HG03521 (cell line): ENCODE measurements at regions not wholly inside any gene's neighbourhood (a gene's known extent, or its start where the extent isn't known, plus 50 kb on each side); places are given as distances from the start of the nearest gene placed in this dataset.

Experiments
- ATAC-seq: cut with Tn5 transposase; IDR thresholded peaks from one replicate; pipeline ENCODE4 v1.9.1; 2021; ENCODE audit warnings: mild to moderate bottlenecking, moderate library complexity; ENCODE audit not compliant: unreplicated experiment

DNA sequence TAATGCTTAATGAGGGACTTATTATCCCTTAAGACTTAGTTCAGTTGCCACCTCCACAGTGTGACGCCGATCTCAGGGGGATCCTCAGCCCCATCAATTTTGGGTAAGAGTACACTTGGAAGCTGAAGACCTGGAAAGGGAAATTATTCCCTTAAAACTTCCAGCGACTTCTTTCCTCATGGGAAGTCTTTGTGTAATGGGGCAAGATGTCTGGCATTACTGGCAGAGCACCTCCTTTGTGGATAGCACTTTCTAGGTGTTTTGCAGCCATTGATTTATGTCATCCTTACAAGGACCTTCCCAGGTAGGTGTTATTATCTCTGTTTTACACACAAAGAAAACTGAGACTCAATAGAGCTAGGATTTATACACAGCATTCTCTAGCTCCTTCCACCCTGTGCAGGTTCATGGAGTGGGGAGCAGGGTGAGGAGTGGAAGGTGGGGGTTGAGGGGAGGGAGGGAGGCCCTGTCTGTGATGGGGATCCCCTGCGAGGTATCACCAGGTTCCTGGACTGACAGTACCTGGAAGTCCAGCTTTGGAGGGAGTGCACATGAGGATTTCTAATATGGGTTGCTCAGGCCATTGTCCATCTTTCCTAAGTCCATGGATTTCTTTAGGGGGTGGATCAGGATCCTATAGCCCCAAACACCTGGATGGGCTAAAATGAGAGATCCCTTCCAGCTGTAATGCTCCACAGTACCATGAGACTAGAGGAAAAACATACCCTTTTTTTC, 79.4 kb downstream of the MYCN start:
- ATAC-seq, result no peak

DNA sequence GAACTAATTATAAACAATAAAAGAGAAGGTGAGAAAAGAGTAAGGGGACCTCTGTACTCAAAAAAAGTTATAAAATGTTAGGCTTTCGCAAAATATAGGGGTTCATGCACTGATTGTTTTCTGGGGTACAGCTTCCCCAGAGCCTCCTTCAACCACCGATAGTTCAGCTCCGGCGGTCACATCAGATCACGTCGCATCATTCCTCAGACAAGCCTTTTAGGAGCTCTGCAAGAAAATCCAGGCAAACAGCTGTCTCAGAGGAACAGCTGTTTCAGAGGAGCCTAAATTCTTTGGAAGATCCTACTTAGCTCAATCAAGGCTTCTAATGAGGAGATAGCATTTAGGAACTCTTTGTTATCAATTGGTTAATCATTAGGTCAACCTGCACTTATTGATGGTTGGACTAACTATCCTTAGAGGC, 78.7 kb downstream of the MYCN start:
- no peak for ATAC-seq

DNA sequence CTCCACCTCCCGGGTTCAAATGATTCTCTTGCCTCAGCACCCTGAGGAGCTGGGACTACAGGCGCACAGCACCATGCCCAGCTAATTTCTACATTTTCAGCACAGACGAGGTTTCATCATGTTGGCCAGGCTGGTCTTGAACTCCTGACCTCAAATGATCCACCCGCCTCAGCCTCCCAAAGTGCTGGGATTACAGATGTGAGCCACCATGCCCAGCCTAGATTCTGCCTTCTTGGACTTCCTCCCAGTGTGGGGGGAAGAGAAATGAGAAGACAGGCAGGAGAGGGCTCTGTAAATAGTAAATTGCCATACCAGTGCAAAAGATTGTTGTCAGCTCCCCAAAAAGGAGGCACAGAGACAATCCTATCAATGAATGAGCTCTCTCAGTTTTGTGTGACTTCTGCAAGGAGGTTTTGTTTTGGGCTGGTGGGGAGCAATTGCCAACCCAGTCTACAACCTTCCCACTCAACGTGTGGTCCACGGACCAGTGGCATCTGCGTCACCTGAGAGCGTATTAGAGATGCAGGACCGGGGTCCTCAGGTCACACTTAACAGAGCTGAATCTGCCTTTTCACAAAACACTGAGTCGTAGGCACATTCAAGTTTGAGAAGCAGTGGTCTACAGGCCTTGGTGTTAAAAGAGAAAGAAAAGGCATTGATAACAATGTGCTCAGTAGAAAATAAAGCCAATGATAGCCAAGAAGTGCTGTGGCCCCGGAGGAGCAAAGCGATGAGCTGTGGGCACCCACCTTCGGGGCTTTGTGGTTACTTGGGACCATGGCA, 78.1 kb downstream of the MYCN start:
- ATAC-seq, result no peak

DNA sequence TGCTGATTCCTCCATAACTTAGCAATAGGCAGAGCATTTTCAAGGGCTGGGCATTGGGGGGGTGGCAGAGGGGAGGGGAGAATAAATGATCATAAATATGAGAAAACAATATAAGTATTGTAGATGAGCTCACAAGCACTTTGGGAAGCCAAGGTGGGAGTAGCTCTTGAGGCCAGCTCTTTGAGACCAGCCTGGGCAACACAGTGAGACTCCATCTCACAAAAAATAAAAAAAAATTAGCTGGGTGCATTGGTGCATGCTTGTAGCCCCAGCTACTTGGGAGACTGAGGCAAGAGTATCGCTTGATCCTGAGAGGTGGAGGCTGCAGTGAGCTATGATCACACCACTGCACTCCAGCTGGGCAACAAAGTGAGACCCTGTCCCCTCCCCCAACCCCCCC, 75.9 kb downstream of the MYCN start:
- no peak for ATAC-seq

DNA sequence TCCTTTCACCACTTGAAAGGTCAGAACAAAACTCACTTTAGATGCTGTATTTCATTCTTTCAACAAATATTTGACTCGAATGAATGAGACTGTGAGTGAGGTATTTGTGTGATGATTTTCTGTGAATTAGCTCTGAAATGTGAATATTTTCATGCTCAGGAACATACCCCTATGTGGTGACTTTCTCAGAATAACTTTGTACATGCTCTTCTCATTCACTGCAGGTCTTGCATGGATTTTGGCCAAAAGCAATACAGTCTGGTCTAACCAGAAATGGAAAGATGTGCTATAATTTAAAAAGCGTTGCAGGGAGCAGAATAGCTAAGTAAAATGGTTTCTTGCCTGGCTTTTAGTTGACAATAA, 75.5 kb downstream of the MYCN start:
- ATAC-seq, result no peak

DNA sequence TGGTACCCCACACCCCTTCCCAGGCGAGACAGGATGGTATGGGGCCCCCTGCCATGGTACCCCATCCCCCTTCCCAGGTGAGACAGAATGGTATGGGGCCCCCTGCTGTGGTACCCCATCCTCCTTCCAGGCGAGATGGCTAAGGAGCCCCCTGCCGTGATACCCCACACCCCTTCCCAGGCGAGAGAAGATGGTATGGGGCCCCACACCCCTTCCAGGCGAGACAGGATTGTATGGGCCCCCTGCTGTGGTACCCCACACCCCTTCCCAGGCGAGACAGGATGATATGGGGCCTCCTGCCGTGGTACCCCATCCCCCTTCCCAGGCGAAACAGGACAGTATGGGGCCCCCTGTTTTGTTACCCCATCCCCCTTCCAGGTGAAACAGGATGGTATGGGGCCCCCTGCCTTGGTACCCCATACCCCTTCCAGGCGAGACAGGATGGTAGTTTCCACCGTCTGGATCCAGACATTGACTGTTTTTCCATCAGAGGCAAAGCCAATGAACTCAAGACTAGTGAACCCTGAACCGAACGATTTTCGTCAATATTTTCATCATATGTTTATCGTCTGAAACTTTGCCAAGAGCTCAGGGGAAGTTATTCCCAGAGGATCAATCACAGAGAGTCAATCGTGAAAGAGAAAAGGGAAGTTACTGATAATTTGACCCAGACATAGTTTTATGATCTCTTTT, 75.0 kb downstream of the MYCN start:
- no peak for ATAC-seq

DNA sequence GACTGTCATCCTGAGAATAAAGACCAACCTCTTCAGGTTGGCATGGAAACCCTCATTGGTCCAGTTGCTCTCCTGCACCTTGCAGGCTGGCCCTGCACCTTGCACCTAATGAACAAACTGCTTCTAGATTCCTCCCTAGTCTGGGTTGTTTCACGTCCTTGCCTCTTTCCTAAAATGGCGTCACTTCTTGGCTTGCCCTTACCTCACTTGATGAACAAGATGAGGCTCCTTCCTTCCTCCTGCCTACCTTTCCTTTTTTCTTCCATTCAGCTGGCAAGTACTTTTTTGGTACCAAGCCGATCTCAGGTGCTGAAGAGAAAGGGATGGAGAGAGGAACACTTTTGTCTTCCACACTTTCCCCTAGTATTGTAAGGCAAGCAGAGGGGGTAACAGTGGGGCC, 74.5 kb downstream of the MYCN start:
- no peak for ATAC-seq

DNA sequence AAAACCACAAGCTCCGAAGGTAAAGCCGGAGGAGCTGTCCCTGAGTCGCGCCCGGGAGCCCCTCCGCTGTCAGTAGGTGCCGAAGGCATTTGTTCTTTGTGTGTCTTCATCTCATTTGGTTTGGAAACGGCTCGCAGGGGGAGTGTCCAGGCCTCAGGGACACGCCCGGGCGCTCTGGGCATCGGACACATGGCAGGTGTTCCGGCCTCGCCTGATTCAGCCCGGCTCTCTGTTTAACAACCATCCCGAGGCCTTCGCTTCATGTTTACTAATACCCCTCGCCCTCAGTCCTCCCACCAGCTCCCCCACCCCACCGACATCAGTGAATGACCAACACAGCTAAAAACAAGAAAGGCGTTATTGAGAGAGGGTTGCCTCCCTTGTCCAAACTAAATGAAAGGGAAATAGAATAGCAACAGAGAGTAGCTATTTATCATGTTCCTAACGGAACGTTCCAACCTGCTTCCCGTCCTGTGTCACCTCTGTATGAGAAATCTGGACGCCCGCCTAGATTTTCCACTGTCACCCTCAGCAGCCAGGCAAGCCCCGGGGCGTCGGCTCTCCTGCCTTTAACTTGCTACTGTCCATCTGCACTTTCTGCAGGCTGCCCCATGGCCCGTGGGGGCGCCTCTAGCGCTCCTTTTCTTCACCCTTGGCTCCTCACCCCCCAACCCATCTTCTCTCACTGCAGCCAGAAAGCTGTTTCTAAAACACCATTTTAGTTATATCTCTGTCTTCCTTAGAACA, 73.9 kb downstream of the MYCN start:
- no peak for ATAC-seq

DNA sequence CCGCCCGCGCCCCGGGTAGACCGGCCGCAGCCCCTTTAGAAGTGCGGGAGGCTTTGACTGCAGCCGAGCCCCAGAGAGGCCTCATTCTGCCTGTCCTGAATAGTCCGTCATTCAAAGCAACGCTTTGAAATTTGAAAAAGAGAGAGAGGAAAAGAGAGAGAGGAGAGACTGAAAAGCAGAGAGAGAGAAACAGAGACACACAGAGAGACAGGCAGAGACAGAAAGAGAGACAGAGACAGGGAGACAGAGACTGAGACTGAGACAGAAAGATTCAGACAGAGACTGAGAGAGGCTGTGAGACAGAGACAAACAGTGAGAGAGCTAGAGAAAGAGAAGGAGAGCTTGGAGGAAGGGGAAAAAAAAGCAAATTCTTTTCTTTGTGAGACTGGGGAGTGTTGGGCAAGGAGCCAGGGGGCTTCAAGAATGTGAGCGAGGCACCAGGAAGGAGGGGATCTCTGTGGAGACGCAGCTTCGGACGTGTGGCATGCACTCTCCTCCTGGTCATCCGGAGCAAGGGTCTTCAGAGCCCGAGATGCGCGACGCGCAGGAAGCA, 73.1 kb downstream of the MYCN start:
- no peak for ATAC-seq

DNA sequence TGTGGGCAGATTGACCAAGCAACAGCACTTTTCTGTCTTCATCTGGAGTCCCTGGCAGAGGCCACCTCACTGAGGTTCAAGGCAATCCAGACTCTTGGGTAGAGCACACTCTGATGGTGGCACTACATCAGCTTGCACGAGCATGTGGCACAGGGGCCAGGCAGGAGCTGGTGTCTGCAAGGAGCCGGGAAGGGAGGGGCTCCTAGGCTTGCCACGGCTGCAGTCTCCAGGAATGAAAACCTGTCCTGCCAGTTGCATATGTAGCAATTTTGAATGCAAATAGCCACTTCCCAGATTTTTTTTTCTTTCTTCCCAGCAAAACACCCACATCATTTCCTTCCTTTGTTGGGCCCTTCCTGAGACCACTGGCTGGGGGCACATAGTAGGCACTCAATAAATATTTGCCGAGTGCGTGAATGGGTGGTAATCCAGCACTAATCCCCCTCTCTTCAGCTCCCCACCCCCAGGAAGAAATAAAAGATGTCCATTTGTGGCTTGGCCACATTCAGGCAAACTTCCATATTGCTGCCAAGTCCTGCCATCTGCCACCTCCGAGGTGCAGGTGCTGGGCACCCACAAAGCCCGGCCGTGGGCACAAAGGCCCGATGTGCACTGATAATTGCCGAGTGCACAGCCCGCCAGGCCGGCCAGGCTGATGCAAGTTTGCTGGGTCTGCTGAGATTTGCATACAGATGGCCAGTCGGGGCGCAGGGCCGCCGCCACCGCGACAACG, 72.4 kb downstream of the MYCN start:
- ATAC-seq, result no peak

DNA sequence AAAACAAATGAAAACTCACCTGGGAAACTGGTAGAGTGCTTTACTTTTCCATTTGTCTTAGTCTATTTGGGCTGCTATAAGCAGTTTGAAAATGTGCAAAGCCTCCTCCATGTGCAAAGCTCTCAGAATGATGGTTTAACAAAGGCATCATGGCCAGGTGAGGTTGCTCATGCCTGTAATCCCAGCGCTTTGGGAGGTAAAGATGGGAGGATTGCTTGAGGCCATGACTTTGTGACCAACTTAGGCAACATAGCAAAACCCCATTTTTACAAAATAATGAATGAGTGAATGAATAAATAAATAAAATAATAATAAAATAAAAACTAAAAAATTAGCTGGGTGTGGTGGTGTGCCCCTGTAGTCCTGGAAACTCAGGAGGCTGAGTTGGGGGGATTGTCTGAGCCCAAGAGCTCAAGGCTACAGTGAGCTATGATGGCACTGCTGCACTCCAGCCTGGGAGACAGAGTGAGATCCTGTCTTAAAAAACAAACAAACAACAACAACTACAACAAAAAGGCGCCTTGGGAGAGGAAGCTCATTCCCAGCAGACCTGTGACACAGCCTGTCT, 71.8 kb downstream of the MYCN start:
- ATAC-seq, result no peak

DNA sequence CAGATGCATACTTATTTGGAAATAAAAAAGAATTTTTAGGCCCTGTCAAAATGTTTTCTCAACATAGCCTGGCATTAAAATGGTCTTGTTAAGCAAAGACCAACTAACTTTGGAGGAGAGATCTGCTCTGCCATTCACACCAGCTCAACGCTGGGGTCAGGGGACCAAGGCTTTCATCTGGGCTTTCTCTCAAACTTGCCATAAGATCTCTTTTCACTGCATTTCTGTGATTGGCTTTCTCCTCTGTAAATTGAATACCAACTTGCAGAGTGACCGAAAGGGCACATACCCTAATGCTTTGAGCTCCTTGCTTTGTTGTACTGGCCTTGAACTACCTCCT, 71.2 kb downstream of the MYCN start:
- ATAC-seq, result no peak

DNA sequence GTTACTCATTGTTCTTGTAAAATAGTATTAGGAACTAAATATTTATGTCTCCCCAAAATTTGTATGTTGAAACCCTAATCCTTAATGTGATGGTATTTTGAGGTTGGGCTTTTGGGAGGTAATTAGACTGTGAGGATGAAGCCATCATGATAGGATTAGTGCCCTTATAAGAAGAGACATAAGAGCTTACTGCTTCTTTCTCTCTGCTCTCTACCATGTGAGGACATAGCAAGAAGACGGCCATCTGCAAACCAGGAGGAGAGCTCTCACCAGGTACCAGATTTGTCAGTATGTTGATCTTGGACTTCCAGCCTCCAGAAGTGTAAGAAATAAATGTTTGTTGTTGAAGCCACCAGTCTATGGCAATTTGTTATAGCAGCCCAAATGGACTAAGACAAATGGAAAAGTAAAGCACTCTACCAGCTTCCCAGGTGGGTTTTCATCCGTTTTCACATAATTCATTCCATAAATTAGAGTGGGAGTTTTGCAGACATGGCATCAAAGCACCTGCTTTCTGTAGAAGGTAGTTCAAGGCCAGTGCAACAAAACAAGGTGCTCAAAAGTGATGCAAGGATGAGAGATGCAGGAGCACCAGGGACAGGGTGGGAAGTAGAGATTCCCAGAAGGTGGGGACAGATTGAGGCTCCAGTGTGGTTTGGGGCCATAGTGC, 70.7 kb downstream of the MYCN start:
- ATAC-seq, result no peak

DNA sequence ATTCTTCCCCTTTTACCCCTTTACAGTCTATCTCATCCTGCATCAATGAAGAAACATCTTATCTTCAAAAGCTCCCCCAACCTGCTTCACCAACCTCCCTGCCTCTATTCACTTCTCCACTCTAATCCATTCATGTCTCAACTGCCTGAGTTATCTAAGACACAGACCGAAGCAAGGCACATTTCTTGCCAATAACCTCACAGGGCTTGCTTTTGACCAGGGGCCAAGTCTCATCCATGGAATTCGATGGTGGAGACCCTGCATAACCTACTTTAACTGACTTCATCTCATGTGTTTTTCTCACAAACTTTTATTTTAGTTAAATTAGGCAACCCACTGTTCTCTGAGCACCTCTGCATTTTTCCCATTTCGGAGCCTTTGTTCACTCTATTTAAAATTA, 69.7 kb downstream of the MYCN start:
- no peak for ATAC-seq

DNA sequence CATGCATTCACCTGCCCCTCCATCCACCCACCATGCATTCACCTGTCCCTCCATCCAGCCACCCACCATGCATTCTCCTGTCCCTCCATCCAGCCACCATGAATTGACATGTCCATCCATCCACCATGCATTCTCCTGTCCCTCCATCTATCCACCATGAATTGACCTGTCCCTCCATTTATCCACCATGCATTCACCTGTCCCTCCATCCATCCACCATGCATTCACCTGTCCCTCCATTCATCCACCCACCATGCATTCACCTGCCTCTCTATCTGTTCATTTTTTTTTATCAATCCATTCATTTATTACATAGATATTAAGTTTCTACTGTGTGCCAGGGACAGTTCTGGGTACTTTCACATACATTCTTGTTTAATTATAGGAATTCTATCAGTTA, 69.2 kb downstream of the MYCN start:
- no peak for ATAC-seq

DNA sequence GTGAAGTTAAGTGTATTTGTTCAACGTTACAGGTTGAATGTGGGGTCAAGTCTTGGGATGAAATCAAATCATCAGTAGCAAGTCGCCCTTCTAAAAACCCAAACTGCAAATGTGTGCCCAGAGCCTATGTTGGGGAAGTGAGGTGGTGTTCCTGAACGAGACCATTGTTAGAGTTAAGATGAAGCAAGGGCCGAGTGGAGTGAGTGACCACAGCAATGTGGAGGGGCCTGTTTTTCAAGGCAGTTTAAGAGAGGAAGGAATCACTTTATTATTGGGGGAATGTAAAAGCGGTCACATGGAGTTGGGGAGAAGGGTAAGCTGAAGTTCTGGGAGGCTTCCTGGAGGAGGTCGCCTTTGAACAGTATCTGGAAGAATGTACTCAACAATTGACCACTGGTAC, 68.5 kb downstream of the MYCN start:
- no peak for ATAC-seq

DNA sequence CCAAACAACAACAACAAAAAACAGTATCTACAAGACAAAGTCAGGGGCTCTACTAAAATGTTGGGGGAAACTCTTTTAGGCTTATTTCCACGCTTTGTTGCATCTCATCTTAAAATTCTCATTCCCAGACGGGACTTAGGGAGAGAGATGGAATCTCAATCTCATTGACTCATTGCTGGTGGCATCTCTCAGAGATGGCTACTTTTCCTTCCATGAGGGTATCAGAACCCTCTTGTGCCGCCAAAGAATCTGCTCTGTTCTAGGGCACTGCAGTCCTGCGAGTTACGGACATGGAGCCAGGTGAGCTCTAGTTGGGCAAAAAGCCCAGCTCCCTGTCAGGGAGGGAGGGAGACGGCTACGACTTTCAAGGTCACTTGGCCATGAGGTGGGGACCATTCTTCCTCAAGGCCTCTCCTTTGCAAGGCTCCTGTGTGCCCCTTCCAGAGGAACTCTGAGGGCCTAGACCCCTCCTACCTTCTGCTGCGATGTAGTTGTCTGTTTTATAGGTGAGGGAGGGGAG, 68.0 kb downstream of the MYCN start:
- ATAC-seq, result no peak

DNA sequence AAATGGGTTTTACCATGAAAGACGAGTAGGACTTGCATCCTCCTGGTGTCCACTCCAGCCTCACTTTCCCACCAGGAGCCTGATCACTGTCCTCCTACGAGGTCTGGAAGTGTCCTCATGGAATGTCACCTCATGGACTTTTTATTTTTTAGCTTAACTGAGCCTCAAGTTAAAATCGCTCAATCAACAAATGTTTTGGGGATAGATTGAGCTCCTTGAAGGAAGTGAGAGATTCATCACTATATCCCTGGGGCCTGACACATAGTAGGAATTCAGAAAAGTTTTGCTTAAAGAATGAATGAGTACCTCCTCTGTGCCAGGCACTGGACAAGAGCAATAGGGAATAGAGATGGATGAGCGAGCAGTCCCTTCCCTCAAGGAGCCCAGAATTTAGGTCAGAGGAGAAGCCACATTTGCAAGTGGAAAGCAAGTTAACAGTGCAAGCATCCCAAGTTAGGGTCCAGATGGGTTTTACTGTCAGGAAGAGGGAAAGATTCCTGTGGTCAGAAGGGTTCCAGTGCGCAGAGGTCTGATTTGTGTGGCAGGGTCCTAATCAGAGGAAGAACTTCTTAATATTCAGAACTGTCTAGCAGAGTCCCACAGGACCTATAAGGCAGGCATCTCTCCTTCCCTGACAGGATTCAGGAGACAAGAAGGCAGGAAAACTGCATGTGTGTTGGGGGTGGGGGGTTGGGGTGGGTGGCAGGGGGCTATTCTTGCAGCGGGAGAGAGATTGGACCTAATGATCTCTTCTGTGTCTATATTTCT, 67.0 kb downstream of the MYCN start:
- no peak for ATAC-seq
